Ovary (tissue), 7 donors: ENCODE measurements at regions not wholly inside any gene's neighbourhood (a gene's known extent, or its start where the extent isn't known, plus 50 kb on each side); places are given as distances from the start of the nearest gene placed in this dataset.

ENCODE experiments used
- DNase-seq, 5 donors: peaks; one replicate each; pipeline ENCODE4 v3.0.0-alpha.2; 2019 to 2020
- H3K27ac ChIP-seq, 2 donors: fragments of 200-600 bp; one replicate each; pipeline versions ENCODE4 v1.5.1 to v1.8.0; 2019 to 2022
- H3K27me3 ChIP-seq: fragments of 200-600 bp; one replicate; pipeline ENCODE4 v1.8.0; 2022
- H3K36me3 ChIP-seq: fragments of 200-600 bp; sonication (generic); one replicate; pipeline ENCODE4 v1.5.1; 2019
- H3K4me1 ChIP-seq: one replicate; pipeline ENCODE4 v1.8.1; 2013; ENCODE audit warnings: mild to moderate bottlenecking, moderate library complexity; ENCODE audit not compliant: insufficient read depth
- H3K4me3 ChIP-seq: fragments of 200-600 bp; sonication (generic); one replicate; pipeline ENCODE4 v1.5.1; 2017
- H3K9me3 ChIP-seq, 2 donors: fragments of 200-600 bp in 1 of 2; sonication (generic) in 1 of 2; one replicate each; pipeline versions ENCODE4 v1.5.1 to v1.8.1; 2013 to 2019; ENCODE audit warnings: mild to moderate bottlenecking in 1 of 2, moderate library complexity in 1 of 2
- EP300 ChIP-seq: sonication (generic); formaldehyde crosslinking; IDR thresholded peaks from one replicate; pipeline ENCODE4 v1.6.1; 2017; ENCODE audit warnings: antibody characterized with exemption
- POLR2A ChIP-seq: fragments of 450-650 bp; IDR thresholded peaks from one replicate; pipeline ENCODE4 v1.6.1; 2017; ENCODE audit warnings: antibody characterized with exemption, mild to moderate bottlenecking, moderate library complexity
- WGBS, 3 donors: extraction: QIAGEN DNeasy Blood & Tissue Kit in 1 of 3; methylation state at CpG; one replicate each; pipeline versions ENCODE4 v1.1.5 to v1.1.7; 2013 to 2017; 5-methylcytosine and 5-hydroxymethylcytosine counted together
- intact Hi-C, 4 donors: fragments of 100-400 bp; cut with DNase I; formaldehyde crosslinking; loops; one replicate each; pipeline versions ENCODE4 v1.11.0 to v1.15.1; 2022 to 2023
- TF ChIP-seq, protein P1 (sequence below), 3 donors: fragments of 450-650 bp in 2 of 3; fragments of 200-600 bp in 1 of 3; IDR thresholded peaks; one replicate each; pipeline versions ENCODE4 v1.5.1 to v1.8.0; 2016 to 2022; ENCODE audit warnings: antibody characterized with exemption in 3 of 3, mild to moderate bottlenecking in 1 of 3
- donor health status: DM: no; HTN: no; CAD: no; lungs with moderate emphysema.
- donor health status: DM: no; HTN: no; CAD: no.
- donor health status: Bipolar disorder and iron deficiency.
- donor health status: DM: no; HTN: no; CAD: no.
- donor health status: DM: yes; HTN: yes; CAD: no.

DNA sequence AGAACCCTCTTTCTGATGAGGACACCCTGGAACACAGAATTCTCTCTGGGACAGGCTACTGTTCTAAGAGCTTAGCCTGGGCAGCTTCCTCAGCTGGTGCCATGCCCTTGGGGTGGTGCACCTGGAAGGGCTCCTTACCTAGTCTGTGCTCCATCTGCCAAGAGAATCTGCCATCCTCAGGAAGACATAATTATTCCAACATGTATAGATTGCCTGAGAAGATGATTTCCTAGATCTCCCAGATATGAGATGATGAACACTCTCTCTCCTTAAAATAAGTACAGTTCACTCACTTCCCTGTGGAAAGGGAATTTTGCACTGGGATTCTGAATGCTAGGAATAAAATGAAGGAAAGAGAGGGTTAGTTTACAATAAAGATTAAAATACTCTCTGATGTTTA is 87.6 kb downstream of the NENF start:
- Histone ChIP-seq H3K4me3 (no peak overlapping the region), H3K27ac (no peak overlapping the region), H3K36me3 (no peaks in the 10 kb centered on the region), H3K27me3 (no peaks in the 10 kb centered on the region), H3K4me1 (no peaks in the 10 kb centered on the region), H3K9me3 (no peaks in the 10 kb centered on the region)
- intact Hi-C loops: no loop called here
- TF ChIP-seq, protein P1, sequence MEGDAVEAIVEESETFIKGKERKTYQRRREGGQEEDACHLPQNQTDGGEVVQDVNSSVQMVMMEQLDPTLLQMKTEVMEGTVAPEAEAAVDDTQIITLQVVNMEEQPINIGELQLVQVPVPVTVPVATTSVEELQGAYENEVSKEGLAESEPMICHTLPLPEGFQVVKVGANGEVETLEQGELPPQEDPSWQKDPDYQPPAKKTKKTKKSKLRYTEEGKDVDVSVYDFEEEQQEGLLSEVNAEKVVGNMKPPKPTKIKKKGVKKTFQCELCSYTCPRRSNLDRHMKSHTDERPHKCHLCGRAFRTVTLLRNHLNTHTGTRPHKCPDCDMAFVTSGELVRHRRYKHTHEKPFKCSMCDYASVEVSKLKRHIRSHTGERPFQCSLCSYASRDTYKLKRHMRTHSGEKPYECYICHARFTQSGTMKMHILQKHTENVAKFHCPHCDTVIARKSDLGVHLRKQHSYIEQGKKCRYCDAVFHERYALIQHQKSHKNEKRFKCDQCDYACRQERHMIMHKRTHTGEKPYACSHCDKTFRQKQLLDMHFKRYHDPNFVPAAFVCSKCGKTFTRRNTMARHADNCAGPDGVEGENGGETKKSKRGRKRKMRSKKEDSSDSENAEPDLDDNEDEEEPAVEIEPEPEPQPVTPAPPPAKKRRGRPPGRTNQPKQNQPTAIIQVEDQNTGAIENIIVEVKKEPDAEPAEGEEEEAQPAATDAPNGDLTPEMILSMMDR (IDR thresholded peaks at IDR 0.05): no peak
- TF ChIP-seq POLR2A (no peak), EP300 (no peak)
- DNase-seq: no peak

DNA sequence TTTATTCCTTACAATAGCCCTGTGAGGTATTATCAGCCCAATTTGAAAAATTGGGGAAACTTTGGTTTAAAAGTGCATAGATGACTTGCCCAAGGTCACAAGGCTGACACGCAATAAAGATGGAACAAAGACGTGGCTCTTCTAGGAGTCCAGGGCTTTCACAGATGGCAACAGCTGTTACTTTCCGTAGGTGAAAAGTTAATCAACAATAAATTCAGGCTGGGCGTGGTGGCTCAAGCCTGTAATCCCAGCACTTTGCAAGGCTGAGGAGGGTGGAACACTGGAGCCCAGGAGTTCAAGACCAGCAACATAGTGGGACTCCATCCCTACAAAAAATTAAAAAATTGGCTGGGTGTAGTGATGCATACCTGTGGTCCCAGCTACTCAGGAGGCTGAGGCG is 87.8 kb upstream of the ATF3 start:
- H3K9me3 ChIP-seq: no peaks in the 10 kb centered on the region
- H3K27ac ChIP-seq: no peak overlapping the region
- no peaks in the 10 kb centered on the region for H3K27me3 ChIP-seq
- 29 to 45% (median 34%) methylated on average over 5 of the region's 5 CpGs for WGBS, 3 donors
- TF ChIP-seq POLR2A: no peak
- TF ChIP-seq, protein P1 (IDR thresholded peaks at IDR 0.05): no peak
- TF ChIP-seq EP300: no peak
- no peak for DNase-seq
- H3K36me3 ChIP-seq: no peaks in the 10 kb centered on the region
- no peaks in the 10 kb centered on the region for H3K4me1 ChIP-seq
- intact Hi-C loops: no loop called here
- H3K4me3 ChIP-seq: no peak overlapping the region

DNA sequence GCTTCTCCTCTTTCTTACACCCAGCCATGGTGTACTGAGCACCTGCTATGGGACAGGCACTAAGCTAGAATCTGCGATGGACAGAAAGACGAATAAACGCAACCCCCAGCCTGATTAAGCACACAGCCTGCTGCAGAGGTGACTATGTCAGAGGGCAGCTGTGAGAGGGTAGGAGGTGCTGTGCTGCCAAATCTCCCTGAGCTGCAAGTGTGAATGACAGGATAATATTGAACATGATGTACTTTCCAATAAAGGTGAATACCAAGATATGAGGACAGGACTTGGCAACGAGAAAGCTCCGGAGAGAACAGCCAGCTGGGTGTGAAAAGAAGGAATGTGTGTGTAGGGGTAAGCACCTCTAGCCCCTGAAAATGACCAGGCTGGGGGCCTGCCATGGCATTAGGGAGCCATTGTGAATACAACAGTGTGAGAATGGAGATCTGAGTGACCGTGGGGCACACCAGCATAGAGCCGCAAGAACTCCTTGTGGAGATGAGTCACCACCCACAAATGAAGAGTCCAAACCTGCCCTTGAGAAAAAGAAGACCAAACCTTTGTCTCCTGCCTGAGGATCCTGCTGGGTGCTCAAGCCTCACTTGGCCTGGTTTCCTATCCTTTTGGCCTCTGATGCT is 83.0 kb upstream of the ATF3 start:
- WGBS, 3 donors: 67 to 75% (median 68%) methylated on average over 7 of the region's 7 CpGs
- Histone ChIP-seq H3K9me3 (no peaks in the 10 kb centered on the region), H3K36me3 (no peaks in the 10 kb centered on the region), H3K27ac (no peak overlapping the region), H3K4me1 (no peaks in the 10 kb centered on the region), H3K4me3 (no peak overlapping the region), H3K27me3 (no peaks in the 10 kb centered on the region)
- TF ChIP-seq EP300 (no peak), POLR2A (no peak)
- TF ChIP-seq, protein P1 (IDR thresholded peaks at IDR 0.05): no peak
- DNase-seq: no peak
- intact Hi-C loops: no loop called here

DNA sequence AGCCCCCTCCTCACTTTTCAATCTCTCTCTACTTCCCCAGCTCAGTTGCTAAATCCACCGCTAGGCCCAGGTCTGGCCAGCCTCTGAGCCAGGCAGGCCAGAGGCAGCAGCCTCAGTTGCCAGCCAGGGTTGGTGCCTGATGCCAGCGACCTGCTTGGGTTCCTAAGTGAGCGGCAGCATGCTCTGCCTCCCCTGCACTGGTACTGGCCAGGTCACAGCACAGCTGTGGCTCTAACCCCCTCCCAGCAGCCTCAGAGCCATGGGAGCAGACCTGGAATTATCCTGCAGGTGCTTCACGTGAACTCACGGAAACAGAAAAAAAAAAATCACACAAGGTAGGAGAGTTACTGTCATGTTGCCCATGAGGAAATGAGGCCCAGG is 82.5 kb upstream of the ATF3 start:
- Histone ChIP-seq H3K9me3 (no peaks in the 10 kb centered on the region), H3K27me3 (no peaks in the 10 kb centered on the region), H3K4me3 (no peak overlapping the region), H3K27ac (no peak overlapping the region), H3K36me3 (no peaks in the 10 kb centered on the region), H3K4me1 (no peaks in the 10 kb centered on the region)
- intact Hi-C loops: no loop called here
- TF ChIP-seq, protein P1 (IDR thresholded peaks at IDR 0.05): no peak
- no peak for TF ChIP-seq EP300
- TF ChIP-seq POLR2A: no peak
- WGBS, 3 donors: 83 to 90% (median 88%) methylated on average over 5 of the region's 5 CpGs
- DNase-seq: no peak
